ENCODE measurements at regions not wholly inside any gene's neighbourhood (a gene's known extent, or its start where the extent isn't known, plus 50 kb on each side); places are given as distances from the start of the nearest gene placed in this dataset.
"Not testable (repeated sequence)": the region's sequence is repeated elsewhere in the genome, so short reads cannot be mapped to it uniquely, and the experiment has no call there.

DNA sequence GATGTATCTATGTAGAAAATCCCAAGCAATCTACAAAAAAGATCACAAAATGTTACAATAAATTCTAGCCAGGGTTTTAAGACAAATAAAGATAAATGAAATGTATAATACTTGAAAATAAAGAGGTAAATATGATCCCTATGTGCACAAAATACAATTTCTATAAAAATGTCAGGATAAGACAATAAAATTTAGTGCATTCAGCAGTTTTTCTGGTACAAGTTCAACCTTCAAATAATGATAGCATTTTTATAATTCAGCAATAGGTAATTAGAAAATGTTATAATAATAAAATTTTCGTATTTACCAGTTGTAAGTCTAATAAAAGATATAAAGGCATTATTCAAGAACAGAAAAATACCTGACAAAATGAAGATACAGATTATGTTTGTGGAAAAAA lies 726.8 kb upstream of the FAT3 start:
- Mint-ChIP-seq H3K27ac (no peak overlapping the region), H3K4me3 (no peak overlapping the region), H3K36me3 (no peaks in the 10 kb centered on the region), H3K9me3 (no peaks in the 10 kb centered on the region), H3K27me3 (no peaks in the 10 kb centered on the region), H3K4me1 (ENCODE audit: unreplicated experiment) (peaks cover 4% of the 10 kb centered on the region)
- TF ChIP-seq, protein P1, sequence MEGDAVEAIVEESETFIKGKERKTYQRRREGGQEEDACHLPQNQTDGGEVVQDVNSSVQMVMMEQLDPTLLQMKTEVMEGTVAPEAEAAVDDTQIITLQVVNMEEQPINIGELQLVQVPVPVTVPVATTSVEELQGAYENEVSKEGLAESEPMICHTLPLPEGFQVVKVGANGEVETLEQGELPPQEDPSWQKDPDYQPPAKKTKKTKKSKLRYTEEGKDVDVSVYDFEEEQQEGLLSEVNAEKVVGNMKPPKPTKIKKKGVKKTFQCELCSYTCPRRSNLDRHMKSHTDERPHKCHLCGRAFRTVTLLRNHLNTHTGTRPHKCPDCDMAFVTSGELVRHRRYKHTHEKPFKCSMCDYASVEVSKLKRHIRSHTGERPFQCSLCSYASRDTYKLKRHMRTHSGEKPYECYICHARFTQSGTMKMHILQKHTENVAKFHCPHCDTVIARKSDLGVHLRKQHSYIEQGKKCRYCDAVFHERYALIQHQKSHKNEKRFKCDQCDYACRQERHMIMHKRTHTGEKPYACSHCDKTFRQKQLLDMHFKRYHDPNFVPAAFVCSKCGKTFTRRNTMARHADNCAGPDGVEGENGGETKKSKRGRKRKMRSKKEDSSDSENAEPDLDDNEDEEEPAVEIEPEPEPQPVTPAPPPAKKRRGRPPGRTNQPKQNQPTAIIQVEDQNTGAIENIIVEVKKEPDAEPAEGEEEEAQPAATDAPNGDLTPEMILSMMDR (conservative IDR thresholded peaks at IDR 0.05), result no peak
- no peak for DNase-seq (ENCODE audit: extremely low spot score, unreplicated experiment)

DNA sequence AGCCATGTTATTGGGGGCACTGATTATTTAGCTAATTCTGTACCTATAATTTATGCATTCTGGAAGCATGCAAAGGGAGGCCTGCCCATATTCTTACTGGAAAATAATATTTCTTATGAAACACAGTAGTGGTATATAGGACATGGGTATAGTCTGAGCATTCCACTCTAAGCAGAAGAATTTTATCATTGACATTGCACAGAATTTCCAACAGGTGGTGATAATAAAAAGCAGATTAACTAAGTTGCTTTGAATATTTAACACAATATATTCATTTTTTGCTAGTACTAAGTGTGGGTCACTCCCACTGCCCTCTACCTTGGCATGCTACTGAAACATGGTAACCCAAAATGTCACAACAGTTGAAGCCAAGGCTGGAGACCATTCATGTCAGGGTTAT lies 728.8 kb upstream of the FAT3 start:
- H3K9me3 Mint-ChIP-seq, result no peaks in the 10 kb centered on the region
- H3K27ac Mint-ChIP-seq, result no peak overlapping the region
- H3K4me3 Mint-ChIP-seq, result no peak overlapping the region
- H3K27me3 Mint-ChIP-seq, result no peaks in the 10 kb centered on the region
- DNase-seq (ENCODE audit: extremely low spot score, unreplicated experiment), result no peak
- TF ChIP-seq, protein P1 (conservative IDR thresholded peaks at IDR 0.05), result no peak
- H3K4me1 Mint-ChIP-seq (ENCODE audit: unreplicated experiment), result peaks cover 4% of the 10 kb centered on the region
- no peaks in the 10 kb centered on the region for H3K36me3 Mint-ChIP-seq

DNA sequence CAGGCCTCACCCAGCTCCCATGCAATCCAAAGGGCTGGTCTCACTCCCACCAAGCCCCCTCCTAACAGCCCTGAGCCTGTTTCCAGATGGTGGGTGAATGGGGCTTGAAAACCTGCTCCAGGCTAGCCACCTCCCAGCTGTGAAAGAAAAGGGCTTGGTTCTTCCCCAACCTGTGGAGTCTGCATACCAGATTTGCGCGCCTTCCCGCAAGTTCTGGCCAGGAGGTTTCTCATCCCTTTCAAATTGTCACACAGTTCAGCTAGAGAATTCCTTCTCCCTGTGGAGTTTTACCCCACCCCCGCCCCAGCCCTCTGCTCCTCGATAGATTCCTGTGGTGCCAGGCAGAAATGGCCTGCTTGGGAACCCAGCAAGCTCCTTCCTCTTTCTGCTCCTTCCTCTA lies 734.6 kb upstream of the FAT3 start:
- H3K9me3 Mint-ChIP-seq, result peaks cover 17% of the 10 kb centered on the region
- H3K27ac Mint-ChIP-seq, result peak overlapping the region; percentile 46
- no peak overlapping the region for H3K4me3 Mint-ChIP-seq
- H3K27me3 Mint-ChIP-seq, result no peaks in the 10 kb centered on the region
- TF ChIP-seq, protein P1 (conservative IDR thresholded peaks at IDR 0.05), result no peak
- peaks cover 4% of the 10 kb centered on the region for H3K4me1 Mint-ChIP-seq (ENCODE audit: unreplicated experiment)
- no peak for DNase-seq (ENCODE audit: extremely low spot score, unreplicated experiment)
- no peaks in the 10 kb centered on the region for H3K36me3 Mint-ChIP-seq

DNA sequence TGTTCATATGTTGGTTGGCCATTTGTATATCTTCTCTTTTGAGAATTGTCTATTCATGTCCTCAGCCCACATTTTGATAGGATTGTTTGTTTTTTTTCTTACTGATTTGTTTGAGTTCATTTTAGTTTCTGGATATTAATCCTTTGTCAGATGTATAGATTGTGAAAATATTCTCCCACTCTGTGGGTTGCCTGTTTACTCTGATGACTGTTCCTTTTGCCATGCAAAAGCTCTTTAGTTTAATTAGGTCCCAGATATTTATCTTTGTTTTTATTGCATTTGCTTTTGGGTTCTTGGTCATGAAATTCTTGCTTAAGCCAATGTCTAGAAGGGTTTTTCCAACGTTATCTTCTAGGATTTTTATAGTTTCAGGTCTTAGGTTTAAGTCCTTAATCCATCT lies 740.7 kb upstream of the FAT3 start:
- H3K4me1 Mint-ChIP-seq (ENCODE audit: unreplicated experiment); H3K27me3 Mint-ChIP-seq; H3K36me3 Mint-ChIP-seq; H3K4me3 Mint-ChIP-seq; DNase-seq (ENCODE audit: extremely low spot score, unreplicated experiment); H3K27ac Mint-ChIP-seq: not testable (repeated sequence)
- peaks cover 12% of the 10 kb centered on the region for H3K9me3 Mint-ChIP-seq

DNA sequence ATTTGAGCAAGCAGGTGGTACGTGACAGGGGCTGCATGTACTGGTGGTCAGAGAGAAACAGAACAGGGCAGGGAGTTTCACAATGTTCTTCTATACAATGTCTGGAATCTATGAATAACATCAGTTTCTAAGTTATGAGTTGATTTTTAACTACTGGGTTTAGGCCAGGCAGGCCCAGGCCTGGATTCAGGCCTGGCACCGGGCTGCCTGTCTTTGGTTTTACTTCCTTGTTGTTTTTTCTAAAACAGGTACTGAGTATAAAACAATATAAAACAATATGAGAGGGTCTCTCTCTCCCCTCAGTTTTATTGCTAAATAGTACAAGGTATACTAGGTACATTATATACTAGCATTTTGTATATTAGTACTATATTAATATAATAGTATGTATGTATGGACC lies 742.7 kb upstream of the FAT3 start:
- DNase-seq (ENCODE audit: extremely low spot score, unreplicated experiment); H3K9me3 Mint-ChIP-seq; H3K36me3 Mint-ChIP-seq; H3K27ac Mint-ChIP-seq; H3K4me3 Mint-ChIP-seq; H3K4me1 Mint-ChIP-seq (ENCODE audit: unreplicated experiment); H3K27me3 Mint-ChIP-seq: not testable (repeated sequence)

DNA sequence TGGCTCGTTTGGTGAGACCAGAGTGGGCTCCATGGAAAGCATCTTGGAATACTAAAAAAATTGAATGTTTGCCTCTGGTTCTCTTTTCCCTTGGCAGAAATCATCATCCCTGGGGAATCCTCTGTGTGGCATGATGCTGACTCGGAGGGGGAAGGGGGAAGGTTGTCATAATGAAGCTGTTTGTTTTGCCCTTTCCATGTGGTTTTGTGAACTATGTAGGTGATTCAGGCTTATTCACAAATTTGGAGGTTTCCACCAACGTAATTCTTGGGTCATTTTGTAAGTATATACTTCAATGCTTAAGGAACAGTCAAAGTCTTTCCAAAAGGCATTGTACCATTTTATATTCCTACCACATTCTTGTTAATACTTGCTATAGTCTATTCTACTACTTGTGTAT lies 754.0 kb upstream of the FAT3 start:
- H3K9me3 Mint-ChIP-seq, result no peaks in the 10 kb centered on the region
- TF ChIP-seq, protein P1 (conservative IDR thresholded peaks at IDR 0.05), result no peak
- no peak overlapping the region for H3K27ac Mint-ChIP-seq
- DNase-seq (ENCODE audit: extremely low spot score, unreplicated experiment), result no peak
- no peak overlapping the region for H3K4me3 Mint-ChIP-seq
- no peaks in the 10 kb centered on the region for H3K4me1 Mint-ChIP-seq (ENCODE audit: unreplicated experiment)
- H3K27me3 Mint-ChIP-seq, result no peaks in the 10 kb centered on the region
- H3K36me3 Mint-ChIP-seq, result no peaks in the 10 kb centered on the region

DNA sequence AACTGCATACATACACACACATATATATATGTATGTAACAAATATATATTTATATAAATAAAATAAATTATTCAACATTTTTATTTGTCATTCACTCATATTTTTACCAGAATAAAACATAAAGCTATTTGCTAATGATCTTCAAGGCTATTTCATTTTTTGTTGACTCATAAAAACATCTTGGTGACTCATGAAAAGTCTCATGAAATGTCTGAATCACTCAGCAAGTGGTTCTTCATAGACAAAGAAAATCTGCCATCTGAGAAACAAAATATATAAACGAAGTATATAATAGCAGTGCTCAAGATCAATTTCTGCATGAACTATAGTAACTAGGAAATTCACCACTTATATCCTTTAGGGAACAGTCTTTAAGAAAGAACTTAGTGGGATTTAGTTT lies 764.8 kb upstream of the FAT3 start:
- Mint-ChIP-seq H3K9me3 (no peaks in the 10 kb centered on the region), H3K36me3 (no peaks in the 10 kb centered on the region), H3K27ac (no peak overlapping the region), H3K27me3 (no peaks in the 10 kb centered on the region), H3K4me1 (ENCODE audit: unreplicated experiment) (no peaks in the 10 kb centered on the region), H3K4me3 (no peak overlapping the region)
- TF ChIP-seq, protein P1 (conservative IDR thresholded peaks at IDR 0.05), result no peak
- no peak for DNase-seq (ENCODE audit: extremely low spot score, unreplicated experiment)

Data from type B pancreatic cell (in vitro differentiated cells).